Endodermal cell (in vitro differentiated cells): ENCODE measurements at regions not wholly inside any gene's neighbourhood (a gene's known extent, or its start where the extent isn't known, plus 50 kb on each side); places are given as distances from the start of the nearest gene placed in this dataset.

Source experiments
- DNase-seq: peaks from one replicate; pipeline ENCODE4 v3.0.0-alpha.2; 2017
- H3K27ac ChIP-seq: 2 replicates; pipeline ENCODE4 v1.5.1; 2013; ENCODE audit warnings: mild to moderate bottlenecking, low read depth, low read length, moderate library complexity
- H3K27me3 ChIP-seq: 2 replicates; pipeline ENCODE4 v1.6.1; 2013; ENCODE audit warnings: mild to moderate bottlenecking, low read length, moderate library complexity; ENCODE audit not compliant: insufficient read depth, control insufficient read depth, poor library complexity, severe bottlenecking
- H3K36me3 ChIP-seq: 2 replicates; pipeline ENCODE4 v1.7.0; 2013; ENCODE audit warnings: mild to moderate bottlenecking, low read length, moderate library complexity; ENCODE audit not compliant: control insufficient read depth, insufficient read depth
- H3K4me1 ChIP-seq: one replicate; pipeline ENCODE4 v1.7.0; 2013; ENCODE audit warnings: low read length; ENCODE audit not compliant: control insufficient read depth, insufficient read depth
- H3K4me3 ChIP-seq: 2 replicates; pipeline ENCODE4 v1.5.1; 2013; ENCODE audit warnings: mild to moderate bottlenecking, low read length, moderate library complexity
- H3K9ac ChIP-seq: 2 replicates; pipeline ENCODE4 v1.6.1; 2013; ENCODE audit warnings: mild to moderate bottlenecking, low read length, moderate library complexity; ENCODE audit not compliant: poor library complexity, severe bottlenecking; ENCODE audit errors: extremely low read depth
- H3K9me3 ChIP-seq: 2 replicates; pipeline ENCODE4 v1.6.1; 2013; ENCODE audit warnings: mild to moderate bottlenecking, low read length, moderate library complexity; ENCODE audit not compliant: control insufficient read depth
- H3K27ac Mint-ChIP-seq: 2 replicates; pipeline ENCODE4 v1.8.0; 2020; ENCODE audit warnings: mixed read lengths
- H3K27me3 Mint-ChIP-seq: 2 replicates; pipeline ENCODE4 v1.8.0; 2021; ENCODE audit warnings: mild to moderate bottlenecking, mixed read lengths; ENCODE audit not compliant: insufficient read depth
- H3K36me3 Mint-ChIP-seq: 2 replicates; pipeline ENCODE4 v1.8.0; 2020; ENCODE audit warnings: low read depth, mixed read lengths
- H3K4me1 Mint-ChIP-seq: 2 replicates; pipeline ENCODE4 v1.8.0; 2020; ENCODE audit warnings: mixed read lengths
- H3K4me3 Mint-ChIP-seq: 2 replicates; pipeline ENCODE4 v1.8.0; 2020; ENCODE audit warnings: mild to moderate bottlenecking, moderate library complexity, mixed read lengths
- H3K9me3 Mint-ChIP-seq: 2 replicates; pipeline ENCODE4 v1.8.0; 2020; ENCODE audit warnings: mild to moderate bottlenecking, mixed read lengths
- CTCF ChIP-seq: fragments of 200-600 bp; sonication (generic); conservative IDR thresholded peaks from 2 replicates; pipeline ENCODE4 v1.5.0; 2021; ENCODE audit warnings: antibody characterized with exemption, mild to moderate bottlenecking
- WGBS, 2 experiments: methylation state at CpG; one replicate each; pipeline versions ENCODE4 v1.1.5 to v1.1.7; 2013; ENCODE audit warnings: missing lambda C conversion rate in 2 of 2, mixed read lengths in 1 of 2; ENCODE audit not compliant: insufficient coverage in 1 of 2, insufficient read length in 1 of 2; 5-methylcytosine and 5-hydroxymethylcytosine counted together

GRCh38 chr2:129766374-129766993 lies 213.0 kb upstream of the RAB6C start:
- no peak for TF ChIP-seq CTCF
- H3K27ac Mint-ChIP-seq, result no peak overlapping the region
- H3K4me3 Mint-ChIP-seq, result no peak overlapping the region
- Histone ChIP-seq H3K36me3 (no peaks in the 10 kb centered on the region), H3K4me3 (no peak overlapping the region), H3K4me1 (no peaks in the 10 kb centered on the region), H3K27ac (no peak overlapping the region), H3K9ac (no peak overlapping the region), H3K9me3 (no peaks in the 10 kb centered on the region), H3K27me3 (peaks cover 11% of the 10 kb centered on the region)
- peaks cover 18% of the 10 kb centered on the region for H3K4me1 Mint-ChIP-seq
- no peaks in the 10 kb centered on the region for H3K36me3 Mint-ChIP-seq
- H3K27me3 Mint-ChIP-seq, result peaks cover 13% of the 10 kb centered on the region
- DNase-seq, result peak; percentile 43
- 92 to 97% methylated on average over 12 to 16 of the region's 16 CpGs for WGBS, 2 experiments
- H3K9me3 Mint-ChIP-seq, result no peaks in the 10 kb centered on the region

GRCh38 chr2:129767346-129768035 lies 212.0 kb upstream of the RAB6C start:
- Histone ChIP-seq H3K27ac (no peak overlapping the region), H3K9me3 (no peaks in the 10 kb centered on the region), H3K9ac (no peak overlapping the region), H3K4me3 (no peak overlapping the region), H3K36me3 (no peaks in the 10 kb centered on the region), H3K27me3 (peaks cover 11% of the 10 kb centered on the region), H3K4me1 (no peaks in the 10 kb centered on the region)
- DNase-seq, result peak; percentile 38
- Mint-ChIP-seq H3K27ac (no peak overlapping the region), H3K9me3 (no peaks in the 10 kb centered on the region), H3K36me3 (no peaks in the 10 kb centered on the region), H3K4me3 (no peak overlapping the region), H3K4me1 (peaks cover 18% of the 10 kb centered on the region), H3K27me3 (peaks cover 16% of the 10 kb centered on the region)
- 93% methylated on average over 18 to 22 of the region's 22 CpGs for WGBS, 2 experiments
- TF ChIP-seq CTCF, result no peak

GRCh38 chr2:129768036-129768386 lies 211.5 kb upstream of the RAB6C start:
- WGBS, 2 experiments, result 93 to 100% methylated on average over 5 to 6 of the region's 6 CpGs
- no peak overlapping the region for H3K9ac ChIP-seq
- Mint-ChIP-seq H3K36me3 (no peaks in the 10 kb centered on the region), H3K4me1 (peaks cover 18% of the 10 kb centered on the region), H3K9me3 (peaks cover 2% of the 10 kb centered on the region), H3K27me3 (peaks cover 18% of the 10 kb centered on the region), H3K4me3 (no peak overlapping the region), H3K27ac (no peak overlapping the region)
- peak; percentile 42 for DNase-seq
- H3K4me1 ChIP-seq, result no peaks in the 10 kb centered on the region
- no peak overlapping the region for H3K4me3 ChIP-seq
- peaks cover 11% of the 10 kb centered on the region for H3K27me3 ChIP-seq
- H3K36me3 ChIP-seq, result no peaks in the 10 kb centered on the region
- H3K9me3 ChIP-seq, result no peaks in the 10 kb centered on the region
- H3K27ac ChIP-seq, result no peak overlapping the region
- TF ChIP-seq CTCF, result no peak
